Glutamatergic neuron (in vitro differentiated cells): ENCODE measurements at regions not wholly inside any gene's neighbourhood (a gene's known extent, or its start where the extent isn't known, plus 50 kb on each side); places are given as distances from the start of the nearest gene placed in this dataset.
A peak's percentile ranks its signal among the peaks of the same experiment; 100 is the strongest.

Experiments used
- DNase-seq: peaks from one replicate; pipeline ENCODE4 v3.0.0; 2022
- H3K27ac Mint-ChIP-seq: one replicate; pipeline ENCODE4 v1.8.0; 2020; ENCODE audit warnings: mild to moderate bottlenecking, mixed read lengths, inconsistent platforms; ENCODE audit not compliant: unreplicated experiment
- H3K27me3 Mint-ChIP-seq: one replicate; pipeline ENCODE4 v1.8.0; 2020; ENCODE audit warnings: mild to moderate bottlenecking, moderate library complexity, mixed read lengths, inconsistent platforms; ENCODE audit not compliant: unreplicated experiment
- H3K36me3 Mint-ChIP-seq: one replicate; pipeline ENCODE4 v1.8.0; 2020; ENCODE audit warnings: mild to moderate bottlenecking, mixed read lengths, inconsistent platforms; ENCODE audit not compliant: unreplicated experiment
- H3K4me1 Mint-ChIP-seq: one replicate; pipeline ENCODE4 v1.8.0; 2020; ENCODE audit warnings: mild to moderate bottlenecking, low read depth, mixed read lengths, inconsistent platforms; ENCODE audit not compliant: unreplicated experiment
- H3K4me3 Mint-ChIP-seq: one replicate; pipeline ENCODE4 v1.8.0; 2020; ENCODE audit warnings: mild to moderate bottlenecking, mixed read lengths, inconsistent platforms; ENCODE audit not compliant: unreplicated experiment
- H3K9me3 Mint-ChIP-seq: one replicate; pipeline ENCODE4 v1.8.0; 2020; ENCODE audit warnings: mild to moderate bottlenecking, moderate library complexity, mixed read lengths, inconsistent platforms; ENCODE audit not compliant: unreplicated experiment
- CTCF ChIP-seq: fragments of 200-600 bp; sonication (generic); IDR thresholded peaks from one replicate; pipeline ENCODE4 v1.5.0; 2021; ENCODE audit not compliant: partially characterized antibody, unreplicated experiment

DNA sequence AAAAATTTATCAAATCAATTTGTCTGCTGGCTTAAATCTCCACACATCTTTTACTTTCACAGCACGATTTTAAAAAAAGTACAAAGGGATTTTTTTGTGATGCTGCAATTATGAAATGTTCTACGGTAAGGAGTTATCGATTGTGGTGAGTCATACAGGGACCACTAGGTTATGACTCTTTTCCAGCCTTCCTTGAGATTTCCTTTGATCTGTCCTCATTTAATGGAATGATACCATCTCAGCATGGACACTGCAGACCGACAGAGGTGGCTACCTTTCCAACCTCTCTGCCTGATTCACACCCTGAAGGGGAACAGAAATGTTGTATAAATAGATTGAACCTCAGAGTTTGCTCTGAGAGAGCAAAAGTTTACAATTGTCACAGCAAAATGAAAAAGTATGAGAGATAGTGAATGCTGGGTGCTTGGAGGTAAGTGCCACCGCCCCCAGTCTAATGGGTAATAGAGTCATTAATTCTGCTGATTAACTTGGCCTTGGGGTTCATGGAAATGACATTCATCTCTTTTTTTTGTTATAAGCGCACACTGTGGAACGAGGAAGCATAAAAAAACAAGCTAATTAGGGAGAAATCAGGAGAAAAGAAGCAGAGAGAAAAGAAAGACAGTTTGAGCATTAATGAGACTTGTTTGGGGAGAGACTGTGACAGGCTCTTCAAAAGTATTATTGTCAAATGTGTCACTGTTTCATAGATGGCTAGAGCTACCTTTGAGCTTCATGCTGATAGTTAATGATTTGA is 306.0 kb downstream of the RNF144B start:
- DNase-seq: no peak
- Mint-ChIP-seq H3K27me3 (no peaks in the 10 kb centered on the region), H3K4me1 (no peaks in the 10 kb centered on the region), H3K27ac (no peak overlapping the region), H3K9me3 (no peaks in the 10 kb centered on the region), H3K4me3 (no peak overlapping the region), H3K36me3 (no peaks in the 10 kb centered on the region)
- TF ChIP-seq CTCF: no peak

DNA sequence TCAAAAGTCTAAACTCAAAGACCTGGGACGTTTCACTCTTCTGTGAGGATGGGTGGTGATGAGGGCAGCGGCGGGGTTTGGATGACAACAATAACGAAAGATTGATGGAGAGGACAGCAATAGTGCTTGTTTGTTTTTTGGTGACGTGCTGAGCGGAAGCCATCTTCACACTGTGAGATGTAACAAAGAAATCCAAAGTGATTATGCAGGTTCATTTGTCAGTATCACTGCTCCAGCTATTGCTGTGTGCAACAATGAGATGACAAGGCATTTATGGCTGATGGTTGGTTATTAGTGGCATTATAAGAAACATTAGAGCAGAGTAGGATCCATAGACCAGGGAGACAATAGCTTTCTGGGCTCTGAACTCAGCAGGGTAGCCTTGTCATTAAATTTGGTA is 306.7 kb downstream of the RNF144B start:
- H3K4me3 Mint-ChIP-seq: no peak overlapping the region
- TF ChIP-seq CTCF: no peak
- no peaks in the 10 kb centered on the region for H3K4me1 Mint-ChIP-seq
- H3K36me3 Mint-ChIP-seq: no peaks in the 10 kb centered on the region
- H3K9me3 Mint-ChIP-seq: no peaks in the 10 kb centered on the region
- DNase-seq: no peak
- no peak overlapping the region for H3K27ac Mint-ChIP-seq
- no peaks in the 10 kb centered on the region for H3K27me3 Mint-ChIP-seq

DNA sequence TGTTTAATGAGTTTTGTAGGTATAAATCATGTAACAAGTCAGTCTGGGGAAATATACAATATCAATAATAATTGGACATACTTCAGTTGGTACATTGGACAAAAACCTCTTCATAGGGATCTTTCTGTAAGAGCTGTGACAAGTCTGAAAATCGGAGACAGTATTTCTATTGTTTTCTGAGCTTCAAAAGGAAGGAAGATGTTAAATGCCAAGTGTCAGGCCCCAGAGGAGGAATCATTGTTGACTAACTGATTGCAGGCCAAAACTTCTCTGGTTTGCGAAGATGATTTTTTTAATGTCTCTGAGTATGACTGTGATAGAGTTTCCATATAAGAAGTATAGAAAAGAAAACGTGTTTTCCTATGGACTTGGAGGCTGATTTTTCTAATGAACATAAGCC is 316.4 kb downstream of the RNF144B start:
- Mint-ChIP-seq H3K27ac (no peak overlapping the region), H3K36me3 (no peaks in the 10 kb centered on the region), H3K27me3 (peaks cover 3% of the 10 kb centered on the region), H3K4me3 (no peak overlapping the region), H3K9me3 (peaks cover 2% of the 10 kb centered on the region), H3K4me1 (no peaks in the 10 kb centered on the region)
- DNase-seq: no peak
- TF ChIP-seq CTCF: no peak

- H3K4me3 Mint-ChIP-seq: no peak overlapping the region
- H3K36me3 Mint-ChIP-seq: no peaks in the 10 kb centered on the region
- peaks cover 8% of the 10 kb centered on the region for H3K4me1 Mint-ChIP-seq
- H3K27me3 Mint-ChIP-seq: peaks cover 3% of the 10 kb centered on the region
- peaks cover 2% of the 10 kb centered on the region for H3K9me3 Mint-ChIP-seq
- no peak for TF ChIP-seq CTCF
- DNase-seq: no peak
- H3K27ac Mint-ChIP-seq: no peak overlapping the region
Observed at GRCh38 chr6:18707714-18708439, 320.7 kb downstream of the RNF144B start.

DNA sequence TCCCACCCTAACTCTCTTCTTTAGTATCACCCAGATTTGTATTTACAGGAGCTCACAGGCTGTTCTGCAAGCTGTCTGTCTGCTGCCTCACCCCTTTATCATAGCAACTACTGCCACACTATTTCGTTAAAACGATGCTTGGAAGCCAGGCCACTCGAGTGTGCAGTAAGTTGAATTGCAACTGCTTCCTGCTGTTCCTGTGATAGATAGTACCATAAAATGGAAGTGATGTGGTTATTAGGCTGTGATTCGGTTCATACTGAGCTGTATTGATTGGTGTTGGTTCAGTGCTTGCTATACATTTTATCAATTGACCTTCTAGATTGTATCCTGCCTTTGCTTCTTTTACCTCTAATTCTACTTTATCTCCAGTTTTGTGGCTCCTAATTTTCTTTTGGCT is 325.4 kb downstream of the RNF144B start:
- no peak for DNase-seq
- Mint-ChIP-seq H3K4me3 (peak overlapping the region; percentile 58), H3K4me1 (peaks cover 8% of the 10 kb centered on the region), H3K9me3 (no peaks in the 10 kb centered on the region), H3K36me3 (no peaks in the 10 kb centered on the region), H3K27ac (no peak overlapping the region), H3K27me3 (no peaks in the 10 kb centered on the region)
- no peak for TF ChIP-seq CTCF
